Activated CD4-positive, alpha-beta T cell treated with anti-CD3 and anti-CD28 coated beads for 36 hours (primary cell): ENCODE measurements at regions not wholly inside any gene's neighbourhood (a gene's known extent, or its start where the extent isn't known, plus 50 kb on each side); places are given as distances from the start of the nearest gene placed in this dataset.
"Not testable (repeated sequence)": the region's sequence is repeated elsewhere in the genome, so short reads cannot be mapped to it uniquely, and the experiment has no call there.

Experiments
- ATAC-seq: fragments of 200-7000 bp; cut with Tn5 transposase; one replicate; pipeline ENCODE4 v1.10.0; 2021; ENCODE audit warnings: mild to moderate bottlenecking, moderate library complexity
- CTCF ChIA-PET: fragments of 350-600 bp; sonication (Branson Sonifier 250); formaldehyde crosslinking; loops from one replicate; lab custom pipeline; 2021; ENCODE audit warnings: antibody characterized with exemption; lab: Charles Lee
- POLR2A ChIA-PET: fragments of 350-600 bp; sonication (Branson Sonifier 250); formaldehyde crosslinking; loops from one replicate; lab custom pipeline; 2021; ENCODE audit warnings: antibody characterized with exemption, inconsistent platforms; lab: Charles Lee
- DNase-seq: peaks from one replicate; pipeline ENCODE4 v3.0.0-alpha.2; 2020
- H3K27ac Mint-ChIP-seq: one replicate; pipeline ENCODE4 v1.8.0; 2021; ENCODE audit warnings: mixed read lengths
- H3K27me3 Mint-ChIP-seq: one replicate; pipeline ENCODE4 v1.8.0; 2021; ENCODE audit warnings: mixed read lengths
- H3K36me3 Mint-ChIP-seq: one replicate; pipeline ENCODE4 v1.8.0; 2021; ENCODE audit warnings: low read depth, mixed read lengths
- H3K4me1 Mint-ChIP-seq: one replicate; pipeline ENCODE4 v1.8.0; 2021; ENCODE audit warnings: mixed read lengths
- H3K4me3 Mint-ChIP-seq: one replicate; pipeline ENCODE4 v1.8.0; 2021; ENCODE audit warnings: mild to moderate bottlenecking, moderate library complexity, mixed read lengths
- H3K9me3 Mint-ChIP-seq: one replicate; pipeline ENCODE4 v1.8.0; 2021; ENCODE audit warnings: low read depth, mixed read lengths
- intact Hi-C, 2 experiments: fragments of 100-400 bp; cut with DNase I in 1 of 2; cut with micrococcal nuclease in 1 of 2; formaldehyde crosslinking; loops; one replicate each; pipeline versions ENCODE4 v1.14.2 to v1.15.1; 2022 to 2024; cut with DNase I, micrococcal nuclease

DNA sequence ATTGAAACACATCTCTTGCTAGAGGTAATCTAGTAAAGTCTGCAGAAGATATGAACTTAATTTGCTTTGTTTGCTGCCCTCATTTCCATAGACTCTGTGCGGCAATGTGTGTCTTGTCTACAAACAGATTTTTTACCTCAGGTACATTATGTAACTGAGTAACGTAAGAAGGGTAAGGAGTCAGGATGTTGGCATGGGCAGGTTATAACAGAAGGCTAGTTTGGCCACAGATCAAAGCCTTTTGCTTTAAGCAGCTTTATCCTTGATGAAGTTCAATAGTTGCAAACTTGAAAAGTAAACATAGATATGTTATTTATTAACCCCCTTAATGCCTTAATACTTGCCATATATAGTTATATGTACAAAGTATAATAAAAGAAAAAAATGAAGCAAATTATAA is 391.6 kb upstream of the FKBP1C start:
- Mint-ChIP-seq H3K36me3 (no peaks in the 10 kb centered on the region), H3K9me3 (peaks cover 7% of the 10 kb centered on the region), H3K4me1 (no peaks in the 10 kb centered on the region), H3K27ac (no peak overlapping the region), H3K4me3 (no peak overlapping the region), H3K27me3 (no peaks in the 10 kb centered on the region)
- ATAC-seq (no peak), DNase-seq (no peak)
- ChIA-PET POLR2A (no interaction called here), CTCF (no interaction called here)
- intact Hi-C loops: no loop called here

DNA sequence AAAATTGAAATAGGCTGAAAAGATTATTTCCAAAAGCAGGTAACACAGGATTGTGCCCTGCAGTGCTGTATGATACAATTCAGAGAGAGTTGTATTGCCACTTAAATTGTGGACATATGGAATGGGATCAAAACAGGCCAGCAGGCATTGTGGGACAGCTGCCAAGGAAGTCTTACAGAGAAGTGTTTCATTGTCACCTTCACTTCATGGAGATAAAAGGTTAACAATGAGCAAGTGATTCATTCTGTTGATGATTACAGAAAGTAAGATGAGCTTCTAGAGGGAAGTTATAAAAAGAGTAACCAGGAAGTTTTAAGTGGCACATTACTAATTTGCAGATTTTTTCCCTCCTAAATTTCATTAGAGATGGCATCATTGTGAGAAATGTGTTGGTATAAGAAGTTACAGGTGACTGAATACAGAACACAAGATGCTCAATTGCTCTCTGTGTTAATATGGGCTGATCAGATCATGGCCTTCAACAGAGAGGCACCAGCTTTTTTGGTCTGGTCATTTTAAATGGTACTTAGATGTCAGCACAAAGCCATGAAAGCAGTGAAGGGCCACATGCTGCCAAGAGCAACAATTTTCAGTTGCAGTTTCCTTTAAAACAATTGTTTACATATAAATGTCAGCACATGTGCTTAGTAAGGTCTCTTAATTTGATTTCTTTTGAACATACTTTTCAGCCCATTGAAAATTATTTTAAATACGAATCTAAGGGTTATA is 402.5 kb upstream of the FKBP1C start:
- no peaks in the 10 kb centered on the region for H3K4me1 Mint-ChIP-seq

DNA sequence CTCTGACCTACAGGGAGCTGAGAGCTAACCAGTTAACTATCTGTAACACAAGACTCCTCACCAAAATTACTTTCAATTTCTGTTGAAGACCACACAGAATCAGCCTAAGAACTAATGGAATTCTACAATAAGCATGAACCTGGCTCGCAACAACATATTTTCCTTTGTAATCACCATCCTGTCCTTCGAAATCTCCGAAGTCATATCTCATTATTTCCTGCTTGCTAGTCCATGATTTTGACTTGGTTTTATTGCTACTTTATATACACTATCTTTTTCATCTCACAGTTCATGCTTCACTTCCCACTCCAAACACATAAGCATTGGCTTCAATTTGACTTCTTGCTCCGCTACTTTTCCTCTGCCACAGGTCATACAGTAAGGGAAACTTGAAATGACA is 405.8 kb upstream of the FKBP1C start:
- no peak for DNase-seq
- H3K27me3 Mint-ChIP-seq: no peaks in the 10 kb centered on the region
- no peak overlapping the region for H3K27ac Mint-ChIP-seq
- H3K36me3 Mint-ChIP-seq: no peaks in the 10 kb centered on the region
- ChIA-PET CTCF (no interaction called here), POLR2A (no interaction called here)
- intact Hi-C loops: no loop called here
- no peaks in the 10 kb centered on the region for H3K4me1 Mint-ChIP-seq
- H3K4me3 Mint-ChIP-seq: no peak overlapping the region
- ATAC-seq: no peak
- H3K9me3 Mint-ChIP-seq: peaks cover 13% of the 10 kb centered on the region

More for the DNA sequence above, 402.5 kb upstream of the FKBP1C start:
- no peak for ATAC-seq
- intact Hi-C loops: no loop called here
- CTCF ChIA-PET: no interaction called here
- no peak for DNase-seq
- no peaks in the 10 kb centered on the region for H3K27me3 Mint-ChIP-seq
- H3K27ac Mint-ChIP-seq: no peak overlapping the region
- H3K36me3 Mint-ChIP-seq: no peaks in the 10 kb centered on the region
- H3K9me3 Mint-ChIP-seq: peaks cover 3% of the 10 kb centered on the region
- POLR2A ChIA-PET: no interaction called here
- no peak overlapping the region for H3K4me3 Mint-ChIP-seq

DNA sequence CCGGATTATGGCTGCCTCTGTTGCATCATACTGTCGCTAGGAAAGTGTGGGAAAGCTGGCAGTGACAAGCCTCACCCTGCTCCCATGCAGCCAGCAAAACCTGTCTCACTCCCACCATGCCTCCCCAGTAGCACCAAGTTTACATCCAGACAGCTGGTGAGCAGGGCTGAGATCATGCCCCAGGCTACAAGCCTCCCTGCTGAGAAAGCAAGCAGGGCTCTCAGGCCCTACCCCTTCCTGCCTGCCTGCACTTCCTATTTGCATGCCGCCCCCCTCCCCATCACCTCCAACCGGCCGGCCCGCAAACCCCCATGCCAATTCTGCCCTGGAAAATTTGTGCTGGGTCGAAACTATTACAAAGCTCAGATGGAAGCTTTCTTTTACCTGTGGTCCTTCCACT is 408.2 kb upstream of the FKBP1C start:
- Mint-ChIP-seq H3K27me3 (no peaks in the 10 kb centered on the region), H3K27ac (no peak overlapping the region), H3K4me1 (no peaks in the 10 kb centered on the region), H3K36me3 (no peaks in the 10 kb centered on the region), H3K4me3 (no peak overlapping the region), H3K9me3 (peaks cover 13% of the 10 kb centered on the region)
- ChIA-PET CTCF (no interaction called here), POLR2A (no interaction called here)
- intact Hi-C loops: no loop called here
- ATAC-seq (no peak), DNase-seq (no peak)

GRCh38 chr6:62797190-62797589 is 414.1 kb upstream of the FKBP1C start:
- POLR2A ChIA-PET: no interaction called here
- intact Hi-C loops: no loop called here
- no peak for DNase-seq
- ATAC-seq: no peak
- H3K27me3 Mint-ChIP-seq: no peaks in the 10 kb centered on the region
- H3K4me1 Mint-ChIP-seq: no peaks in the 10 kb centered on the region
- no peak overlapping the region for H3K27ac Mint-ChIP-seq
- CTCF ChIA-PET: no interaction called here
- no peaks in the 10 kb centered on the region for H3K36me3 Mint-ChIP-seq
- H3K9me3 Mint-ChIP-seq: peaks cover 22% of the 10 kb centered on the region
- no peak overlapping the region for H3K4me3 Mint-ChIP-seq

DNA sequence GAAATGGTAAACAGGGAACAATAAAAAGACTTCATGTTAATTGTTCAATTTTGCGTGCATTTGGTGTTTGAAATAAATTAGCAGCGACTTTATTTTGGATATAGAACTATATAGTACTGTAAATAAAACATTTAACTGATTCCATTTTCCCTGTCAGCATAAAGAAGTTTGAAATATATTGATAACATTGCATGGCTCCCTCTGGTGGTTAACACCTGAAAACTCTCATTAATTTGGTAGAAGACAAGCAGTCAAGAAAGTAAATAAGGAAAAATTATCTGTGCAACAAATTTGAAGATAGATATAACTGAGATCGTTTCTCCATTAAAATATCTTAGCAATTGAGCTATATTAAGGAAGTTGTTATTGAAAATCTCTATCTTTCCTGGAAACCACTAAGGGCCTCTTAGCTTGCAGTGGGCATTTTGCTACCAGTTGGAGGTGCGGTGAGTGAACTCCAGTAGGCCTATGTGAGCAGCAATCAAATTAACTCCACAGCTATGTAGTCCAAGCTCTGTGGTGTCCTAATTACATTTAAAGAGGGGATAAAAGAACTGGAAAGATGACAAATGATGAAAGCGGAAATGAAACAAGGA is 435.7 kb upstream of the FKBP1C start:
- Mint-ChIP-seq H3K4me1 (no peaks in the 10 kb centered on the region), H3K36me3 (no peaks in the 10 kb centered on the region), H3K27me3 (no peaks in the 10 kb centered on the region), H3K4me3 (no peak overlapping the region), H3K9me3 (peaks cover 5% of the 10 kb centered on the region), H3K27ac (no peak overlapping the region)
- DNase-seq (no peak), ATAC-seq (no peak)
- POLR2A ChIA-PET: no interaction called here
- CTCF ChIA-PET: interaction anchor here (0.6 to 0.9 kb wide), 2 partner anchors 23 to 39 kb away, joined by 3 read pairs; no protein-coding TSS in a partner anchor
- intact Hi-C loops: no loop called here

DNA sequence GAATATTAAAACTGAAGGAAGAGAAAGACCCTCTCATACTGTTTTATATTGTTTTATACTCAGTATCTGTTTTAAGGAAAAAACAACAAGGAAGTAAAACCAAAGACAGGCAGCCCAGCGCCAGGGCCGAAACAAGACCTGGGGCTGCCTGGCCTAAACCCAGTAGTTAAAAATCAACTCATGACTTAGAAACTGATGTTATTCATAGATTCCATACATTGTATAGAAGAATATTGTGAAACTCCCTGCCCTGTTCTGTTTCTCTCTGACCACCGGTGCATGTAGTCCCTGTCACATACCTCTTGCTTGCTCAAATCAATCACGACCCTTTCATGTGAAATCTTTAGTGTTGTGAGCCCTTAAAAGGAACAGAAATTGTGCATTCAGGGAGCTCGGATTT is 445.1 kb upstream of the FKBP1C start:
- DNase-seq, H3K4me1 Mint-ChIP-seq, H3K4me3 Mint-ChIP-seq, intact Hi-C loops, H3K27ac Mint-ChIP-seq, H3K27me3 Mint-ChIP-seq, POLR2A ChIA-PET, ATAC-seq, CTCF ChIA-PET, H3K9me3 Mint-ChIP-seq, H3K36me3 Mint-ChIP-seq: not testable (repeated sequence)

DNA sequence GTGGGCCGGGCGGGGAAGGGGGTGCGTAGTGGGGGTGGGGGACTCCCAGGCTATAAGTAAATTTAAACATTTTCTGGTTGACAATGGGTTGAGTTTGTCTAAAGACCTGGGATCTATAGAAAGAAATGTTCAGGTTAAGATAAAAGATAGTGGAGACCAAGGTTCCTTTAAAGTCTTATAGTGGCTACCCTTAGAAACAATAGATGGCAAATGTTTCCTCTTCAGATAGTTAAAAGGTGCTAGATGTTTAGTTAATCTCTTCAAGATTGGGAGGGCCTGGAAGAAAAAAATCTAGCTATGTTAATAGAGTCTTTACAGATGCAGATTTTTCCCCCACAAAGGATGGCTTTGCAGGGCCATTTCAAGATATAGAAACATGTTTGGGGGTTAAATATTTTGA is 446.4 kb upstream of the FKBP1C start:
- ChIA-PET POLR2A (no interaction called here), CTCF (no interaction called here)
- intact Hi-C loops: no loop called here
- Mint-ChIP-seq H3K27me3 (no peaks in the 10 kb centered on the region), H3K27ac (no peak overlapping the region), H3K4me3 (no peak overlapping the region), H3K9me3 (peaks cover 5% of the 10 kb centered on the region), H3K4me1 (no peaks in the 10 kb centered on the region), H3K36me3 (no peaks in the 10 kb centered on the region)
- DNase-seq (no peak), ATAC-seq (no peak)

DNA sequence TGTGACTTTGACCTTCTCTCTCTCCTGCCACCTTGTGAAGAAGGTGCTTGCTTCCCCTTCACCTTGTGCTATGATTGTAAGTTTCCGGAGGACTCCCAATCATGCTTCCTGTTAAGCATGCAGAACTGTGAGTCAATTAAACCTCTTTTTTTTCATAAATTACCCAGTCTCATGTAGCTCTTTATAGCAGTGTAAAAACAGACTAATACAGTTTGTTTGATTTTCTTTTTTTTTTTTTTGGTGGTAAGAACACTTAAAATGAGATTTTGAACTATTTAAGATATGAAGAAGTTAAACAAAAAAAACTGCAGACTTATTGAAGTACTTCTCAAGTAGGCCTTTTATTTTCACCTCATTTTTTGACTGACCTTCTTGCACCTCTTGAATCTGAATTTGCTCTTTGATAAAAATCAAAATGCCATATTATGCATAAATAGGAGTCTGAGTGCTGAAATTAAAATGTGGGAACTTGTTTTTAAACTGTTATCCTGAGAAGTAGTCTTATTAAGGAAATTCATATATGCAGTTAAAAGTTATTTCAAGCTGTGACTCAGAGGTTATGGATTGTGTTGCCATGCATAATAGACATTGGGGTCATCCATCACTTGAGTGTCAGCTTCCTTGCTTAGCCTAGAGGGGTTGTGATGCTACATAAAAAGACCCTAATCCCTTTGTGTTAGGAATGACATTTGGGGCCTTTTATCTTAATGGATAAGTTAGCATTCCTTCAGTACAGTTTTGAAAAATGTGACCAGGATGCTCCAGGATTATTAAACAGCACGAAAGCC is 447.9 kb upstream of the FKBP1C start:
- H3K9me3 Mint-ChIP-seq: peaks cover 4% of the 10 kb centered on the region

DNA sequence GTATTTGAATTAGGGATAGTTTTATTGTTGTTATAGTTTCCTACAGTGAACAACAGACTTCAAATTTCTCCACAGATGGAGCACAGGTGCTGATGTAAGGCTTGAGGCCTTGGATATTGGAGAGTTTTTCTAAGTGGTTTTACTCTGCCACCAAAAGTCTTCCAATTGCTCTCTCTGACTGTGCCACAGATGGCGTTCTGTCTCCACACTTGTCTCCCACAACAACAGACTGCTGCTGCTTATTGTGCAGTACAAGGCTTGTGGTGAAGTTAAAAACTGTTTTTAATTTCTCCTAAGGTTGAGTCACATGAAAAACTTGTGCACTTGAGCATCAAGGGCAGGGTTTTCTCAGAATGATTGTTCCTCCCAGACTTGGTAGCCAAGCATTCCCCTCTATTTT is 460.9 kb upstream of the KHDRBS2 start:
- no peak for DNase-seq
- H3K4me3 Mint-ChIP-seq: no peak overlapping the region
- ATAC-seq: no peak
- no peak overlapping the region for H3K27ac Mint-ChIP-seq
- intact Hi-C loops: no loop called here
- H3K9me3 Mint-ChIP-seq: no peaks in the 10 kb centered on the region
- H3K36me3 Mint-ChIP-seq: no peaks in the 10 kb centered on the region
- H3K27me3 Mint-ChIP-seq: no peaks in the 10 kb centered on the region
- POLR2A ChIA-PET: no interaction called here
- CTCF ChIA-PET: no interaction called here
- H3K4me1 Mint-ChIP-seq: no peaks in the 10 kb centered on the region

More for the DNA sequence above, 447.9 kb upstream of the FKBP1C start:
- ChIA-PET POLR2A (no interaction called here), CTCF (no interaction called here)
- DNase-seq: no peak
- no peak overlapping the region for H3K4me3 Mint-ChIP-seq
- intact Hi-C loops: no loop called here
- H3K27ac Mint-ChIP-seq: no peak overlapping the region
- ATAC-seq: no peak
- H3K36me3 Mint-ChIP-seq: no peaks in the 10 kb centered on the region
- no peaks in the 10 kb centered on the region for H3K4me1 Mint-ChIP-seq
- H3K27me3 Mint-ChIP-seq: no peaks in the 10 kb centered on the region

GRCh38 chr6:62746161-62746560 is 460.1 kb upstream of the KHDRBS2 start:
- Mint-ChIP-seq H3K4me3 (no peak overlapping the region), H3K36me3 (no peaks in the 10 kb centered on the region), H3K4me1 (no peaks in the 10 kb centered on the region), H3K9me3 (no peaks in the 10 kb centered on the region), H3K27me3 (no peaks in the 10 kb centered on the region), H3K27ac (no peak overlapping the region)
- intact Hi-C loops: no loop called here
- ATAC-seq: no peak
- ChIA-PET CTCF (no interaction called here), POLR2A (no interaction called here)
- no peak for DNase-seq

- ChIA-PET POLR2A (no interaction called here), CTCF (no interaction called here)
- no peaks in the 10 kb centered on the region for H3K27me3 Mint-ChIP-seq
- no peak overlapping the region for H3K4me3 Mint-ChIP-seq
- no peaks in the 10 kb centered on the region for H3K36me3 Mint-ChIP-seq
- no peak overlapping the region for H3K27ac Mint-ChIP-seq
- DNase-seq: no peak
- no peak for ATAC-seq
- intact Hi-C loops: no loop called here
- H3K9me3 Mint-ChIP-seq: peaks cover 2% of the 10 kb centered on the region
- no peaks in the 10 kb centered on the region for H3K4me1 Mint-ChIP-seq
Observed at GRCh38 chr6:62740596-62740995, 454.6 kb upstream of the KHDRBS2 start.
